Mucosa of descending colon (tissue), 3 donors: ENCODE measurements at regions not wholly inside any gene's neighbourhood (a gene's known extent, or its start where the extent isn't known, plus 50 kb on each side); places are given as distances from the start of the nearest gene placed in this dataset.
A peak's percentile ranks its signal among the peaks of the same experiment; 100 is the strongest.

ENCODE experiments used
- ATAC-seq: fragments of 200-7000 bp; cut with Tn5 transposase; one replicate; pipeline ENCODE4 v1.9.1; 2020; ENCODE audit warnings: mild to moderate bottlenecking, moderate library complexity
- DNase-seq, 3 donors: peaks; one replicate each; pipeline ENCODE4 v3.0.0-alpha.2; 2020
- H3K36me3 ChIP-seq: fragments of 200-600 bp; one replicate; pipeline ENCODE4 v1.8.0; 2021; ENCODE audit warnings: low read depth, mild to moderate bottlenecking
- H3K4me1 ChIP-seq: fragments of 200-600 bp; one replicate; pipeline ENCODE4 v1.8.0; 2021; ENCODE audit warnings: low read depth, mild to moderate bottlenecking
- H3K4me3 ChIP-seq: fragments of 200-600 bp; one replicate; pipeline ENCODE4 v1.8.0; 2021; ENCODE audit warnings: mild to moderate bottlenecking
- H3K9me3 ChIP-seq: fragments of 200-600 bp; one replicate; pipeline ENCODE4 v1.8.0; 2021; ENCODE audit warnings: mild to moderate bottlenecking
- CTCF ChIP-seq: fragments of 200-600 bp; IDR thresholded peaks from one replicate; pipeline ENCODE4 v1.8.0; 2022; ENCODE audit warnings: antibody characterized with exemption, mild to moderate bottlenecking
- intact Hi-C, 2 donors: fragments of 100-400 bp; cut with DNase I in 1 of 2; cut with micrococcal nuclease in 1 of 2; formaldehyde crosslinking; loops; one replicate each; pipeline versions ENCODE4 v1.11.0 to v1.11.1; 2022; cut with DNase I, micrococcal nuclease
- donor health status: DM: no; HTN: no; CAD: no; lungs with moderate emphysema.
- donor health status: DM: no; HTN: no; CAD: no.
- donor health status: DM: no; HTN: yes; CAD: no.

- intact Hi-C loops = no loop called here
- ATAC-seq (no peak), DNase-seq (no peak)
- Histone ChIP-seq H3K36me3 (no peaks in the 10 kb centered on the region), H3K4me3 (no peak overlapping the region), H3K9me3 (no peaks in the 10 kb centered on the region), H3K4me1 (no peaks in the 10 kb centered on the region)
- no peak for TF ChIP-seq CTCF
Observed at GRCh38 chr3:16818194-16818593, 66.6 kb upstream of the PLCL2 start.

- Histone ChIP-seq H3K4me1 (no peaks in the 10 kb centered on the region), H3K4me3 (no peak overlapping the region), H3K36me3 (no peaks in the 10 kb centered on the region), H3K9me3 (no peaks in the 10 kb centered on the region)
- TF ChIP-seq CTCF = no peak
- intact Hi-C loops = no loop called here
- ATAC-seq (no peak), DNase-seq (no peak)
Observed at GRCh38 chr3:16818945-16819344, 65.8 kb upstream of the PLCL2 start.

- Histone ChIP-seq H3K36me3 (no peaks in the 10 kb centered on the region), H3K4me1 (no peaks in the 10 kb centered on the region), H3K9me3 (no peaks in the 10 kb centered on the region), H3K4me3 (no peak overlapping the region)
- DNase-seq = no peak
- no peak for ATAC-seq
- no peak for TF ChIP-seq CTCF
- intact Hi-C loops = no loop called here
Observed at GRCh38 chr3:16820485-16820884, 64.3 kb upstream of the PLCL2 start.

GRCh38 chr3:16821053-16821452, 63.7 kb upstream of the PLCL2 start:
- no peaks in the 10 kb centered on the region for H3K9me3 ChIP-seq

GRCh38 chr3:16824081-16824696, 60.6 kb upstream of the PLCL2 start:
- Histone ChIP-seq H3K4me3 (no peak overlapping the region), H3K36me3 (no peaks in the 10 kb centered on the region), H3K9me3 (no peaks in the 10 kb centered on the region), H3K4me1 (no peaks in the 10 kb centered on the region)
- intact Hi-C loops = no loop called here
- DNase-seq (no peak), ATAC-seq (peak; percentile 44)
- TF ChIP-seq CTCF = no peak

More at GRCh38 chr3:16821053-16821452, 63.7 kb upstream of the PLCL2 start:
- Histone ChIP-seq H3K36me3 (no peaks in the 10 kb centered on the region), H3K4me1 (no peaks in the 10 kb centered on the region), H3K4me3 (no peak overlapping the region)
- intact Hi-C loops = no loop called here
- no peak for DNase-seq
- TF ChIP-seq CTCF = no peak
- no peak for ATAC-seq

- TF ChIP-seq CTCF = no peak
- Histone ChIP-seq H3K9me3 (no peaks in the 10 kb centered on the region), H3K36me3 (no peaks in the 10 kb centered on the region), H3K4me3 (no peak overlapping the region), H3K4me1 (no peaks in the 10 kb centered on the region)
- DNase-seq (no peak), ATAC-seq (no peak)
- intact Hi-C loops = no loop called here
Observed at GRCh38 chr3:16825617-16826204, 59.0 kb upstream of the PLCL2 start.
